GDM1 (cell line): ENCODE measurements at regions not wholly inside any gene's neighbourhood (a gene's known extent, or its start where the extent isn't known, plus 50 kb on each side); places are given as distances from the start of the nearest gene placed in this dataset.

ENCODE experiments used
- DNase-seq: peaks from one replicate; lab custom pipeline; 2025; lab: John Stamatoyannopoulos, UW

DNA sequence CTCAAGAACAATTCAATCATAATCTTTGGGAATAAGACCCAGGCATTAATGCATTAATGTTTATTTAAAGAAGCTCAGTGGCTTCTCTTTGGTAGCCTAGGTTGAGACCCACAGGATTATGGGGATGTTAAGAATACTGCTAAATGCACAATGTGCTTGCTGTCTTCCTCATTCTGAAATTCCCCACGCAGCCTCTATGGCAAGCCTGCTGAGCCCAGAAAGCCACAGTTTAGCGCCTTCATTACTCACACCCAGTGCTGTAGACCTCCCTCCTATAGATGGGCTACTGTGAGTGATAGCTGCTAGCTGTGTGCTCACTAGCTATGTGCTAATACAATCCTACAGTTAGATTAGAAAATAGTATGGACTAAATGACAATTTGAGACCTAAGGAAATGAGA is 90.6 kb downstream of the TNFSF13B start:
- no peak for DNase-seq

DNA sequence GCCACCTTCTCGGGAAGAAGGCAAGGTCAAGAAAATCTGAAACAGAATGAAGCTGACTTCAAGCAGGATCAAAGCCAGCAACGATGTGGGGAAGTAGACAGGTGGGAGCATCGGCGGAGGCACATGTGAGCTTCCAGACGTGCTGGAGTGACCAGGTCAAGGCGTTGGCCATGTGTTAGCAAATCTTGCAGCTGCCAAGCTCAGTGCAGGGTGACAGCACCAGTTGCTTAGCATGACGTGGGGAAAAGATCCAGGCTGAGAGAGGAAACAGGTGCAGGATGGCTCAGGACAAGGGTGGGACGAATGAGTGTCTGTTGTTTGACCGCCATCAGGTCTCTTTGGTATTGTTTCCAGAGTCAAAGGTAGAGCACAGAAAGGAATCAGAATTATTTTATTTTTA is 92.3 kb downstream of the TNFSF13B start:
- DNase-seq = no peak

DNA sequence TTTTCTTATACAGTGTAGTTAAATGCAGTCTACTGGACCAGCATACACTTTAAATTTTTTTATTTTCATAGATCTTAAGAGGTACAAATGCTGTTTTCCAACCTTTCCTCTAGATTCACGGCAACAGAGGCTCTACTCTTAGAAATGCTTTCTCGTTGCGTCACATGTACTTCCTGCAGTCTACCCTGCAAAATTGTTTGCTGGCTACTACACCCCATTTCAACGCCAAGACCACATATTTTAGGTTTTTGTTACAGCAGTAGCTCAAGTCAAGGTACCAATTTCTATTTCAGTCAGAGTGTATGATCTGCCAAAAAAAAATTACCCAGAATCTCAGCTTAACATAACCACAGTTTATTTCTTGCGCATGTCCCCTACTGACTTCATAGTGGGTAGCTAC is 94.1 kb downstream of the TNFSF13B start:
- no peak for DNase-seq

DNA sequence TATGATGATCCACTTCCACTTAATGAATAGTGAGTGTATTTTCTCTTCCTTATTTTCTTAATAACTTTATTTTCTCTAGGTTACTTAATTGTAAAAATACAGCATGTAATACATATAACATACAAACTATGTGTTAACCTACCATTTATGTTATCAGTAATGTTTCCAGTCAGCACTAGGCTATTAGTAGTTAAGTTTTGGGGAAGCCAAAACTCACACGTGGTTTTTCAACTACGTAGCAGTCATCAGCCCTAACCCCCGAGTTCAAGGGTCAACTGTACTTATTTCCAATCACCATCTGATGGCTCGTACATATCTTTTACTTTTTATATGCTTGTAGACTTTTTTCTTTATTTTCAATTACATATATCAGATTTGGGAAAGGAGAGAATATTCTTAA is 95.7 kb downstream of the TNFSF13B start:
- no peak for DNase-seq

DNA sequence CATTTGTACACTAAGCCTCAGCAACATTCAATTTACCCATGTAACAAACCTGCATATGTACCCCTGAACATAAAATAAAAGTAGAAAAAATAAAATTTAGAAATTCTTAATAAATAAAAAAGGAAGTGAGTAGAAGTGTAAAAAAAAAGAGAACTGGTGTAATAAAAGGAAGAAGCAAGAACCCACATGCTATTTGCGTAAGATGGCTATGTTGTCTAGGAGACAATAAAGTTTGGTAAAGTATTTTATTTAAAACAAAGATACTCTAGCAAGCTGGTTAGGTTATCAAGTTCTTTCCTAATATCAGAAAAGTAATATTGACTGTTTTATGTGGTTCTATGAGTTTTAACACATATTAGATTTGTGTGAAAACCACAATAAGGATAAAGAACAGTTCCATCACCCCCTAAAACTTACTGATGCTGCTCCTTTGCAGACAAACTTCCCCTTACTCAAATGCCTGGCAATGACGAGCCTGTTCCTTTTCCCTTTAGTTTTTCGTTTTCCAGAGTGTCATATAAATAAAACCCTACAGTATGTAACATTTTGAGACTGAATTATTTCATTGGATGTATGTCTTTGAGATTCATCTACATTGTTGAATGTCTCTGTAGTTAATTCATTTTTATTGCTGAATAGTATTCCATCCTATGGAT is 98.9 kb downstream of the TNFSF13B start:
- no peak for DNase-seq

DNA sequence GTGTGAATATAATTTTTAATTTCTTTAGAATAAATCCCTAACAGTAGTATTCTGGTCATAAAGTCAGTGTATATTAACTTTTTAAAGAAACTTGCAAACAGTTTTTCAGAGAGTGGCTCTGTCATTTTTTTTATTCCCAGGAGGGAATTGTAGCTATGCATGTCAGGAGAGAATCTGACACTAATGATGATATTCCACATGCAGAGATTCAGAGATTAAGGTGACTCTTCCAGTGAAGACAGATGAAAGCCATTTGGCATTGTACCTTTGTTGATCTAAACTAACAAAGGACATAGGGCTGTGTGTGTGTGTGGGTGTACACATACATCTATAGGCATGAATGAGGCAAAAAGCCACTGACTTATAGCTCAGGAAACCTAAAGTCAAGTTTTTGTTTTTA is 99.9 kb downstream of the TNFSF13B start:
- DNase-seq = no peak

DNA sequence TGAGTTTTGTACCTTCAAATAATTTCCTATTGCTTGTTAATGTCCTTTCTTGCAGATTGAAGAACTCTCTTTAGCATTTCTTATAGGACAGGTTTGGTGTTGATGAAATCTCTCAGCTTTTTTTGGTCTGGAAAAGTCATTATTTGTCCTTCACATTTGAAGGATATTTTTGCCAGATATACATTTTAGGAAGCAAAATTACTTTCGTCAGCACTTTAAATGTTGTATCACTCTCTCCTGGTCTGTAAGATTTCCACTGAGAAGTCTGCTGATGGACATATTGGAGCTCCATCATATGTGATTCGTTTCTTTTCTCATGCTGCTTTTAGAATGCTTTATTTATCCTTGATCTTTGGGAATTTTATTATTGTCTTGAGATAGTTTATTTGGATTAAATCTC is 105.5 kb downstream of the TNFSF13B start:
- no peak for DNase-seq

DNA sequence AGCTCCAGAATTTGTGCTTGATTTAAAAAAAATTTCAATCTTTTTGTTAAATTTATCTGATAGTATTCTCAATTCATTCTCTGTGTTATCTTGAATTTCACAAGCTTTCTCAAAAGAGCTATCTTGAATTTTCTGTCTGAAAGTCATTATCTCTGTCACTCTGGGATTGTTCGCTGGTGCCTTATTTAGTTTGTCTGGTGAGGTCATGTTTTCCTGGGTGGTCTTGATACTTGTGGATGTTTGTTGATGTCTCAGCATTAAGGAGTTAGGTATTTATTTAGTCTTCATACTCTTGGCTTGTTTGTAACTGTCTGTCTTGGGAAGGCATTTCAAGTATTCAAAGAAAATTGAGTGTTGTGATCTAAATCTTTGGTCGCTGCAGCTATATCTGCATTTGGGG is 106.3 kb downstream of the TNFSF13B start:
- no peak for DNase-seq

DNA sequence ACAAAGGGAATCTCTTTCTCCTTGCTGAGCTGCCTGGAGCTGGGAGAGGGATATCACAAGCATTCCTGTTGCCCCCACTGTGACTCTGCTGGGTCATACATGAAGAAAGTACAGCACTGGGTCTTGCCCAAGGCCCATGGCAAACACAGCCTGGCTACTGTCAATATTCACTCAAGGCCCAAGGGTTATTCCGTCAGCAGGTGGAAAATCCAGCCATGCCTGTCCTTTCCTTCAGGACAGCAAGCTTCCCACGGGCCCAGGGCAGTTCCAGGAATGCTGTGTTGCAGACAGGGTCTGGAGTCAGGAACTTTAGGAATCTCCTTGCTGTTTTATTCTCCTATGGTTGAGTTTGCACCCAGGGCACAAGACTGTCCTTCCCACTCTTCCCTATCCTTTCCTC is 106.8 kb downstream of the TNFSF13B start:
- DNase-seq = no peak

DNA sequence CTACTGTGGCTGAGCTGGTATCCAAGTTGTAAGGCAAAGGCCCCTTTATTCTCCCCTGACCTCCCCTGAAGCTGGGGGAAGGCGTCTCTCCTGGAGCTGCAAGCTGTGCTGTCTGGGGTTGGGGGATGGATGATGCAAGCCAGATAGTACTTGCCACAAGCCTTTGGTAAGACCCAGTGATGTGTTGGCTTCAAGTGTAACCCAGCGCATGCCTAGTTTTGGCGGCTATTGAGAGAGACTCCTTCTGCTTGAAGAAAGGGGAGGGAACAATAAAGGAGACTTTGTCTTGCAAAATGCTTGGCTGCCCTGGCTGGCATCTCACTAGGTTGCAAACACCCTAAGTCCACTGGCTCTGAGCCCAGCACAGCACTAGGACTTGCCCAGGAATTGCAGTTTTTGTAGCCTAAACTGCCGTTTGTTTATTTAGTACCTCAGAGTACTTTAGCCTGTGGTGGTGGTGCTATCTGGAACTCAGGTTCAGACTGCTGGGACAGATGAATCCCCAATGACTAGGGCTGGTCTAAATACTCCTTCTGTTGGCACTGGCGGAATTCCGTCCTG is 108.2 kb downstream of the TNFSF13B start:
- no peak for DNase-seq

DNA sequence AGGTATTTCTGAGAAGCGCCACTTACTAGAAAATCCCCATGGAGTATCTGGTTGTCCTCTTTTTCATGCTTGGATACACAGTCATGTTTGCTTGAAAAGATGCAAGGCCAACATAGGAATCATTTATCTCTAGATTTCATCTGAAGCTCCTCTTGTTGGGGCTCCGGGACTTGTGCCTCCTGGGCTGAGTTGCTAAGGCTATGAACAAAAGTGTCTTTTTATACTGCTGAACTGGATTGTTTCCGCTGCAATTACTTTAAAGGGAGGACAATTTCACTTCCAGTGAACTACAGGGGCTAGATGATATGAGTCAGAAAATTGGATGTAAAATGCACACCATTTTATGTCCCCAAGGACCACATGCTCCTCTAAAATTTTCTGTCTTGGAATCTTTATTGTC is 114.1 kb downstream of the TNFSF13B start:
- no peak for DNase-seq

DNA sequence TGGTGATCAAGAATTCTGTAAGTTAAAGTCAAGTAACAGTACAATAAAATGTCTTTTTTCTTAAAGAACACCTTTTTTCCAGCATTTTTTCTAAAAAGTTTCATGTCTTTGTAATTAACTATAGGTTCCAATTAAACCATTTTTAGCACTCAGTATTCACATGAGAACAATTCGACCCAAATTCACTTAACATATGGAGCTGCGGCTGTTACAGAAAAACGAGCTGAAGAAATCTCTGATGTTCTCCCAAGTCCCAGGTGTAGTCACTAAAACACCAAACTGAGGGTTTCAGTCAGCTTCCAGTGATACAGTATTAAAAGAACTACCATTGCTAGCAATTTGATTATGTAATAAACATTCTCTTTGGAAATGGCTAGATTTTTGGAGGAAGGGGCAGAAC is 117.6 kb downstream of the TNFSF13B start:
- no peak for DNase-seq

DNA sequence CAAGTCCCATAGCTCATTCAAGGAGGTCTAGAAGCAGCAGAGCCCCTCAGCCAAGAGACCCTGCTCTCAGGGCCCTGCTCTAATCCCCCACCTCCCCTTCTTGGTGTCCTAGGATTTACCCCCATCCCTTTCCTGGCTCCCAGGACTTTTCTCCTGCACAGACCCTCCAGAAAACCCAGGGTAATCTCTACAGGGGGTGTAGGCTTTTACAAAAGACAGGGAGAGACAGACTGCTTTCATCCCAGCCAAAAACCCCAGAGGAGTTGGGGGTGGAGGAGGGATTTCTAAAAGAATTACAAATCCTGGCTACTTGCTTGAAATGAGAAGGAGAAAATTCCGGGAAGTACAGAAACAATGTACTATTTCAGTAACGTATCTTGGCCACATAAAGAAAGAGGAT is 133.3 kb downstream of the TNFSF13B start:
- no peak for DNase-seq

DNA sequence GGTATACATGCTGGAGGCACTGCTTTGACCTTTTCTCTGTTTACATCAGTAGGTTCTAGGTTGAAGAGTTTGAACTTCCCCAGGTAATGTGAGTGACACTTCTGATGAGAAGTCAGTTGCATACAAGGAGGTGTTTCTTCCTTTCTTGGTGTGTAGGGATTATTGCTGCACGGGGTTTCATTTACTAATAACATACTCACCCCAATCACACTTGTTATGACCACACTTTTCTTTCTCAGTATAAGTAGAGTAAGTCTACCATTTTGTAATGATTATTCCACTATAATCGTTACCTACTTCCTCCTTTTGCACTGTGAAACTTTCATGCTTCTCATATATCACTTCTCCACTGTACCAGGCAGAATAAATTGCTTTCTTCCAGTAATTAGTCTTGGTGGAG is 138.0 kb downstream of the TNFSF13B start:
- no peak for DNase-seq

DNA sequence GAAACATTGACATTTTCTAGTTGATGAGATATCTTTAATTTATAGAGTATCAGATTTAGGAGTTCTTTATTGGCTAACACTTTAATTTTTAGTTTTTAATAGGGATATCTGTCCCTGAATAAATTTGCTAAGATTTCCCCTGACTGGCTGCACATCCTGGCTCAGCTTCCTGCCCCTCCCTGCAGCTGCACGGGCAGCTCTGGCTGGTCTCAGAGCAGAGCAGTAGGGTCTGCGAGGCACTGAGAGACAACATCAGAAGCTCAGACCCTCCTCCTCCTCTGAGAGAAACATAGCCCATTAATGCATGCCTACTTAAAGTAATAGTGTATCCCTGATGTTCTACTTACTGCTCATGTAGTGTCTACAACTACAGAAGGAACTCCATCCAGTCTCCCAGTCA is 139.2 kb downstream of the TNFSF13B start:
- no peak for DNase-seq

DNA sequence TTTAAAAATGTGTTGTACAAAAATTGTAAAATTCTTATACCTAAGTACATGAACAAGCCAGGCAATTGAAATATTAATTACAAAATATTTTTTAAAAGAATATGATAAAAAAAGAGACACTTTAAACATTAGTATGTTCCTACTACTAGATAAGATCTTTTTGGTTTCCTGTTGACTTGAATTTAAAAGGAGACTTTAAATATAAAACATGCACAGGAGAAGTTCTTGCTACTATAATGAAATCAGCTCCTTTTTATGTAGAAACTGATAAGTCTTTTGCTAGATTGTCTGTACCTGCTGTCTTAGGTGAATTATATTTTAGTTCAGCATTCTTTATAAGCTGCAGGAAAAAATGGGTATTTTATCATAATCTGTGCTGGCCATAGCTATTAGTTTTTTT is 140.2 kb downstream of the TNFSF13B start:
- no peak for DNase-seq

DNA sequence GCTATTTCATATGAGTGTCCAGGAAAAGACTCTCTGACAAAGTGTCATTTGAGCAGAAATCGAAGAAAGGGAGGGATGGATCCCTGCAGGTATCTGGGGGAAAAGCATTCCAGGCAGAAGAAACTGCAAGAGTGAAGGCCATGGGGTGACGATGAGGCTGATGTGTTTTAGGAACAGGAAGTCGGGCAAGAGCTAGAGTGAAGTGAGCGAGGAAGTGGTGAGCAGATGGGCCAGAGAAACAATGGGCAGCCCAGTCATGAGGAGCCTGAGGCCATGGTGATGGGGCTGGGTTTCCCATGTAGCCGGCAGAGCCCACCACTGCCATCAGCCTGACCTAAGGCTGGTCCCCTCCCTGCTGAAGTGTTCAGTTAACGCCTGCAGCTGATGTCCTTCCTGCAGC is 150.2 kb downstream of the TNFSF13B start:
- peak; percentile 21 for DNase-seq

DNA sequence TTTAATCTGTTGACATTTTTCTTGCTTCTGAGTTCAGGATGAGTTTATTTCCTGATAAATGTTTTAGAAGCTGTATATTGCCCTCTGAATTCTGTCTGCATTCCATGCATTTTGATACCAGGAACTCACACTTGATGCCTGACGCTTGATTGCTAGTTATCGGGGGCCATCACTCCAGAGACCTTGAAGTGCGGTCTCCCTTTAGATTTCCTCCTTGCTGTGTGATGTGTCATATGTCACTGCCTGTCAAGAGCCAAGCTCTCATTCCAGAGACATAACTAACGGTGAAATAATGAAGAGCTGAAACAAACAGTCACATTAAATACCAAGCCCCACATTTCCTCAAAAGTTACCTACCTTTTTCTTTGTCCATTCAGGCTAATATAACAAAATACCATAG is 155.5 kb downstream of the TNFSF13B start:
- DNase-seq = no peak

DNA sequence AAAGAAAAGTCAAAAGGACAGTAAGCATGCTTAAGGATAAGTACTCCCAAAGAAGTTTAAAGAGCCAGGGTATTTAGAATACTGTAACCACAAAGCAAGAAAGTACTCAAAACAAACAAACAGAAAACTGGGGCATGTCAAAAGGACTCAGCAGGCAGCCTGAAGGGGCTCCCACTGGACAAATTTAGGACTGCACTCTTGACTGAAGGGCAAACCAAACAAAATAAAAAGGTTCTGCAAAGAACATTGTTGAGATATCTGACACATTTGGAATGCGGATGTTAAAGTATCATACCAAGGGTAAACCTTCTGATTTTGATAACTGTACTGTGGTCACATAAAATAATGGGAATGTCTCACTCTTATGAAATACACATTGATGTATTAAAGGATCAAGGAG is 157.4 kb downstream of the TNFSF13B start:
- DNase-seq = no peak

DNA sequence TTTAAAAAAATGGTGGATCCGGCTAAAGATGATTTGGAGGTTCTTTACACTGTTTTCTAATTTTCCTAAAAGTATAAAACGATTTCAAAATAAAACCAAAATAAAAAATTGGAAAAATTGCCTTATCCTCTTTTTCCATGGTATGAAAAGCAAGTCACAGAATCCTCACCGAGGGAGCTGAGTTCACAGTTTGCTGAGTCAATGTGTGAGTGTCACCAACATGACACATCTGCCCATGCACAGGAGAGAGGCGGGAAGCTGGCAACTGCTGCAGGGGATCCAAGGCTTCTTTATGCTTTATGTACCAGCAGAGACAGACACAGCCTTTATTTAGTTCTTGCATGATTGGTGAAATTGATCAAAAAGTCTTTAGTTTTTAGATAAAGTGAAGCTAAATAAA is 157.8 kb downstream of the TNFSF13B start:
- no peak for DNase-seq

DNA sequence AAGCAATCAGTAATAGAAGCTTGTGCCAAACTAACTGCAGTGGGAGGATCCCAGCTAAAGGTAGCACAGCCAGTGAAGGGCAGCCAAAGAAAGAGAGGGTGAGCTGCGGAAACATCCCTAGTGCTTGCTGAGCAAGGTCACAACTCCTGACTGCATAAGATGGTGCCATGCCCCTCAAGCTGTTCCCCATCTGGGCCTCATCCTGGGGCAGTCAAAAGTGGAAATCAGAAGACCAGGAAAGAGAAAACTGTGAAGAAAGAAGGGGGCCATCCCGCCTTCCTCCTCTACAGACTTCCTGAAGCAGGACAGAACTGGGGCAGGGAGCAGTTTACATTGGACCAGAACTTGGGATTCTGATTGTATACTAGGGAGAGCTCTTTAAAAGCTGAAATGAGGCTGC is 159.2 kb downstream of the TNFSF13B start:
- no peak for DNase-seq

DNA sequence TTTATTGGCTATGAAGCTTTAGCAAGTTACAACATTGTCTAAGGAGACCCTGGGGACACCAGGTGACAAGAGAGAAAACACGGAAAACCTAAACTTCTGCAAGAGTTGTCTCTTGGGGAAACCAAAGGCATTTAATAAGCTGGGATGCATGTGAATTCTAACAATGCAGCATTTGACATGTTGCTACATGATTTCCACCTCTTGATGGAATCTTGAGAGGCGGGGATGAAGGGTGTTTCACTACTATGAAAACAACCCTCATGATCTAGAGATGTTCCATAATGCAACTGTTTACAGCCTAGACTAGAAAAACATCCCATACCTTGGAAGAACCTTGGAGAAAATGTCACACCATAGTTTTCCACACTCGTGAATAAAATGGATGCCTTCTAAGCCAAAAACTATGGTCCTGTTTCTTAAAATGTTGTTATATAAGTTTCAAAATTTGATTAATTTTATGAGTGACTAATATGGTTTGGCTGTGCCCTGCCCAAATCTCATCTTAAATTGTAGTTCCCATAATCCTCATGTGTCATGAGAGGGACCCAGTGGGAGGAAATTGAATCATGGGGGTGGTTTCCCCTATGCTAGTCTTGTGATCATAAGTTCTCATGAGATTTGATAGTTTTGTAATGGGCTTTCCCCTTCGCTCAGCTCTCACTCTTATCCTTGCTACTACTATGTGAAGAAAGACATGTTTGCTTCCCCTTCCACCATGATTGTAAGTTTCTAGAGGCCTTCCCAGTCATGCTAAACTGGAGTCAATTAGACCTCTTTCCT is 164.6 kb downstream of the TNFSF13B start:
- DNase-seq = no peak

DNA sequence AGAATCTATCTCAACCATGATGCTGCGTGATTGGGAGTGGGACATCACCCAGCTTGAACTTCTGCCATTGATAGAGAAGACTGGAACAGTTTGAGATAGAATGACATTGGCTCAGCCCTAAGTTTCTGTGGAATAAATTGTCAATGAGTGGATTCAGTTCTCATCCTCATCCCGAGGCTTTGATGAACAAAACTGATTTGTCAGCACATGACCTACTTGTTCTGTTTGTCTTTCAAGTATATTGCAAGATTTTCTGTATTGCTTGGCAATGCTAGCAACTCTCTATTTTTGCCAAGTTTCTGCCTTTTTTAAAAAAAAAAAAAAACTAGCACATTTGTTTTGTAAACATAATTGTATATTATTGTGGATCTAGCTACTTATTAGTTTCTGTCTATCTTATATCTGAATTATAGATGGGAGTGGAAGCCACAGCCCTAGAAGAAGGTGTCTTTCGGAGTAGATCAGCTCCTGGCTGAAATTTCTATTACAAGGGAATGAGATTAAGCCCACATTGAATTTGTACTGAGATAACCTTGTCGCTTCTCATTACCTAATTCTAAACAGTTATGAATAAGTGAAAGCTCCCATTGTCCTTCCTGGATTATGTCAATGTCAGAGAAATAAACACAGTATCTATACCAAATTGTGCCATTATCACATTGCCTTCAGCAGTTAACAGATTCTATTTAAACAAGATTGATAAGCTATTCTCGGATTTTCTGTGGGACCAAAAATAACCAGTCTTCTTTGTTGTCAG is 166.1 kb downstream of the TNFSF13B start:
- no peak for DNase-seq
